DOHH2 (cell line): ENCODE measurements at regions not wholly inside any gene's neighbourhood (a gene's known extent, or its start where the extent isn't known, plus 50 kb on each side); places are given as distances from the start of the nearest gene placed in this dataset.
"Not testable (repeated sequence)": the region's sequence is repeated elsewhere in the genome, so short reads cannot be mapped to it uniquely, and the experiment has no call there.

Experiments used
- H3F3A ChIP-seq: fragments of 200-600 bp; sonication (generic), shearing (Covaris generic); 2 replicates; pipeline ENCODE4 v1.6.0; 2016; ENCODE audit warnings: antibody characterized with exemption, mild to moderate bottlenecking; ENCODE audit not compliant: control insufficient read depth, insufficient read depth
- H3K27ac ChIP-seq: fragments of 200-600 bp; sonication (generic); 2 replicates; pipeline ENCODE4 v1.5.1; 2014; ENCODE audit warnings: low read depth, mild to moderate bottlenecking, low read length, moderate library complexity
- H3K27me3 ChIP-seq: fragments of 200-600 bp; sonication (generic); 2 replicates; pipeline ENCODE4 v1.6.1; 2014; ENCODE audit warnings: mild to moderate bottlenecking, low read length, mixed read lengths; ENCODE audit not compliant: control insufficient read depth
- H3K36me3 ChIP-seq: fragments of 200-600 bp; sonication (generic); 2 replicates; pipeline ENCODE4 v1.6.1; 2014; ENCODE audit warnings: mild to moderate bottlenecking, low read length, moderate library complexity, mixed read lengths; ENCODE audit not compliant: control insufficient read depth
- H3K4me1 ChIP-seq: fragments of 200-600 bp; sonication (generic); 2 replicates; pipeline ENCODE4 v1.6.1; 2014; ENCODE audit warnings: mild to moderate bottlenecking, low read length, mixed read lengths; ENCODE audit not compliant: control insufficient read depth
- H3K4me2 ChIP-seq: fragments of 200-600 bp; sonication (generic); 2 replicates; pipeline ENCODE4 v1.6.0; 2014; ENCODE audit warnings: mild to moderate bottlenecking, low read length, moderate library complexity
- H3K4me3 ChIP-seq: fragments of 200-600 bp; sonication (generic); 2 replicates; pipeline ENCODE4 v1.5.1; 2014; ENCODE audit warnings: mild to moderate bottlenecking, low read length, mixed read lengths
- H3K79me2 ChIP-seq: fragments of 200-600 bp; sonication (generic); 2 replicates; pipeline ENCODE4 v1.6.1; 2014; ENCODE audit warnings: mild to moderate bottlenecking, low read length, mixed read lengths; ENCODE audit not compliant: control insufficient read depth
- H3K9me2 ChIP-seq: fragments of 200-600 bp; sonication (generic); replicated peaks from 2 replicates; pipeline ENCODE4 v1.6.1; 2014; ENCODE audit warnings: mild to moderate bottlenecking, low read length, mixed read lengths; ENCODE audit not compliant: control insufficient read depth
- H3K9me3 ChIP-seq: fragments of 200-600 bp; sonication (generic); 2 replicates; pipeline ENCODE4 v1.6.1; 2014; ENCODE audit warnings: antibody characterized with exemption, low read length, mixed read lengths; ENCODE audit not compliant: control insufficient read depth, insufficient read depth
- H4K20me1 ChIP-seq: fragments of 200-600 bp; sonication (generic); 2 replicates; pipeline ENCODE4 v1.6.0; 2014; ENCODE audit warnings: low read depth, mild to moderate bottlenecking, antibody characterized with exemption, low read length, moderate library complexity; ENCODE audit not compliant: control insufficient read depth, insufficient read depth
- CTCF ChIP-seq: fragments of 200-600 bp; sonication (generic); IDR thresholded peaks from one replicate; pipeline ENCODE4 v1.5.1; 2014; ENCODE audit warnings: antibody characterized with exemption, mild to moderate bottlenecking, low read depth, low read length; ENCODE audit not compliant: poor library complexity, severe bottlenecking
- EZH2phosphoT487 ChIP-seq: fragments of 200-600 bp; sonication (generic); IDR thresholded peaks from 2 replicates; pipeline ENCODE4 v1.6.1; 2017; ENCODE audit warnings: borderline replicate concordance, mild to moderate bottlenecking, antibody characterized with exemption, low read length, moderate library complexity, mixed read lengths

DNA sequence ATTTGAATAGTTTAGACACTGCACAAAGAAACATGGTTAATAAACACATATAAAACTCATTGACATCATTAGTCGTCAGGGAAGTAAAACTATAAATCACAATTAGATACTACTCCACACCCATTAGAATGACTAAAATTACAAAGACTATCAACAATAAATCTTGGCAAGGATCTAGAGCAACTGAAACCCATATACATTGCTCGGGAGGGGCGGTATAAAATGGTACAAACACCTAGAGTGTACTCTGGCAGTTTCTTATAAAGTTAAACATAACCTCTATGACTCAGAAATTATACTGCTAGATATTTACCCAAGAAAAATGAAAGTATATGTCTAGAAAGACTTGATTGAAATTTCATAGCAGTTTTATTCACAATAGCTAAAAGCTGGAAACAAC is 434.2 kb downstream of the RWDD3 start:
- Histone ChIP-seq H3K36me3 (no peaks in the 10 kb centered on the region), H3K79me2 (no peaks in the 10 kb centered on the region), H3K4me3 (no peak overlapping the region), H3K9me3 (no peaks in the 10 kb centered on the region), H3K27ac (no peak overlapping the region), H4K20me1 (no peaks in the 10 kb centered on the region), H3K4me2 (no peak overlapping the region), H3K9me2 (no peaks in the 10 kb centered on the region), H3K4me1 (no peaks in the 10 kb centered on the region), H3F3A (no peaks in the 10 kb centered on the region), H3K27me3 (no peaks in the 10 kb centered on the region)
- no peak for TF ChIP-seq CTCF
- TF ChIP-seq EZH2phosphoT487: no peak

GRCh38 chr1:95669638-95670037 is 435.6 kb downstream of the RWDD3 start:
- not testable (repeated sequence) for H3K4me3 ChIP-seq, H3K4me2 ChIP-seq, H4K20me1 ChIP-seq, H3K27ac ChIP-seq, H3F3A ChIP-seq, H3K9me3 ChIP-seq, H3K4me1 ChIP-seq, H3K27me3 ChIP-seq, H3K79me2 ChIP-seq, H3K9me2 ChIP-seq, H3K36me3 ChIP-seq

GRCh38 chr1:95671098-95671497 is 437.1 kb downstream of the RWDD3 start:
- H3K27ac ChIP-seq: no peak overlapping the region

GRCh38 chr1:95679262-95679661 is 445.3 kb downstream of the RWDD3 start:
- Histone ChIP-seq H3K27me3 (no peaks in the 10 kb centered on the region), H3K79me2 (no peaks in the 10 kb centered on the region), H3F3A (no peaks in the 10 kb centered on the region), H3K9me3 (no peaks in the 10 kb centered on the region), H4K20me1 (no peaks in the 10 kb centered on the region), H3K4me2 (no peak overlapping the region), H3K4me1 (no peaks in the 10 kb centered on the region), H3K9me2 (no peaks in the 10 kb centered on the region), H3K4me3 (no peak overlapping the region), H3K27ac (no peak overlapping the region), H3K36me3 (no peaks in the 10 kb centered on the region)
- no peak for TF ChIP-seq EZH2phosphoT487
- TF ChIP-seq CTCF: no peak

More at GRCh38 chr1:95671098-95671497, 437.1 kb downstream of the RWDD3 start:
- H3K27me3 ChIP-seq: no peaks in the 10 kb centered on the region
- H3K9me3 ChIP-seq: no peaks in the 10 kb centered on the region
- H3K4me2 ChIP-seq: no peak overlapping the region
- TF ChIP-seq EZH2phosphoT487 (no peak), CTCF (no peak)
- no peaks in the 10 kb centered on the region for H3K9me2 ChIP-seq
- H3F3A ChIP-seq: no peaks in the 10 kb centered on the region
- H4K20me1 ChIP-seq: no peaks in the 10 kb centered on the region
- no peaks in the 10 kb centered on the region for H3K79me2 ChIP-seq
- H3K36me3 ChIP-seq: no peaks in the 10 kb centered on the region
- H3K4me1 ChIP-seq: no peaks in the 10 kb centered on the region
- no peak overlapping the region for H3K4me3 ChIP-seq
